HG03045 (cell line): ENCODE measurements at regions not wholly inside any gene's neighbourhood (a gene's known extent, or its start where the extent isn't known, plus 50 kb on each side); places are given as distances from the start of the nearest gene placed in this dataset.
"Not testable (repeated sequence)": the region's sequence is repeated elsewhere in the genome, so short reads cannot be mapped to it uniquely, and the experiment has no call there.

ENCODE experiments used
- ATAC-seq: cut with Tn5 transposase; IDR thresholded peaks from one replicate; pipeline ENCODE4 v1.9.1; 2021; ENCODE audit warnings: mild to moderate bottlenecking, moderate library complexity; ENCODE audit not compliant: unreplicated experiment

- not testable (repeated sequence) for ATAC-seq
Measured at GRCh38 chr11:25488176-25488575, 843.8 kb upstream of the ANO3 start.

- not testable (repeated sequence) for ATAC-seq
Measured at GRCh38 chr11:25501426-25501825, 830.5 kb upstream of the ANO3 start.

- no peak for ATAC-seq
Measured at GRCh38 chr11:25515576-25515975, 816.4 kb upstream of the ANO3 start.

GRCh38 chr11:25520459-25520858 lies 811.5 kb upstream of the ANO3 start:
- no peak for ATAC-seq

GRCh38 chr11:25527841-25528240 lies 804.1 kb upstream of the ANO3 start:
- ATAC-seq, result no peak

- no peak for ATAC-seq
Measured at GRCh38 chr11:25529572-25529971, 802.4 kb upstream of the ANO3 start.

GRCh38 chr11:25535467-25536272 lies 796.3 kb upstream of the ANO3 start:
- ATAC-seq, result no peak

GRCh38 chr11:25536289-25536688 lies 795.6 kb upstream of the ANO3 start:
- no peak for ATAC-seq

- ATAC-seq, result no peak
Measured at GRCh38 chr11:25537393-25537792, 794.5 kb upstream of the ANO3 start.

- ATAC-seq, result no peak
Measured at GRCh38 chr11:25547292-25547691, 784.6 kb upstream of the ANO3 start.

GRCh38 chr11:25562417-25562816 lies 769.5 kb upstream of the ANO3 start:
- ATAC-seq, result no peak

- no peak for ATAC-seq
Measured at GRCh38 chr11:25565846-25566245, 766.1 kb upstream of the ANO3 start.

GRCh38 chr11:25566298-25567200 lies 765.4 kb upstream of the ANO3 start:
- no peak for ATAC-seq

- ATAC-seq, result no peak
Measured at GRCh38 chr11:25576320-25576719, 755.6 kb upstream of the ANO3 start.

GRCh38 chr11:25579554-25579953 lies 752.4 kb upstream of the ANO3 start:
- not testable (repeated sequence) for ATAC-seq

- ATAC-seq, result no peak
Measured at GRCh38 chr11:25583596-25583995, 748.3 kb upstream of the ANO3 start.

GRCh38 chr11:25587496-25587895 lies 744.4 kb upstream of the ANO3 start:
- no peak for ATAC-seq

GRCh38 chr11:25593221-25593620 lies 738.7 kb upstream of the ANO3 start:
- no peak for ATAC-seq

GRCh38 chr11:25596701-25597100 lies 735.2 kb upstream of the ANO3 start:
- ATAC-seq, result no peak

- ATAC-seq, result no peak
Measured at GRCh38 chr11:25597696-25598095, 734.2 kb upstream of the ANO3 start.

- ATAC-seq, result no peak
Measured at GRCh38 chr11:25602149-25602548, 729.8 kb upstream of the ANO3 start.

- ATAC-seq, result no peak
Measured at GRCh38 chr11:25602959-25603358, 729.0 kb upstream of the ANO3 start.
